ENCODE measurements at regions not wholly inside any gene's neighbourhood (a gene's known extent, or its start where the extent isn't known, plus 50 kb on each side); places are given as distances from the start of the nearest gene placed in this dataset.

DNA sequence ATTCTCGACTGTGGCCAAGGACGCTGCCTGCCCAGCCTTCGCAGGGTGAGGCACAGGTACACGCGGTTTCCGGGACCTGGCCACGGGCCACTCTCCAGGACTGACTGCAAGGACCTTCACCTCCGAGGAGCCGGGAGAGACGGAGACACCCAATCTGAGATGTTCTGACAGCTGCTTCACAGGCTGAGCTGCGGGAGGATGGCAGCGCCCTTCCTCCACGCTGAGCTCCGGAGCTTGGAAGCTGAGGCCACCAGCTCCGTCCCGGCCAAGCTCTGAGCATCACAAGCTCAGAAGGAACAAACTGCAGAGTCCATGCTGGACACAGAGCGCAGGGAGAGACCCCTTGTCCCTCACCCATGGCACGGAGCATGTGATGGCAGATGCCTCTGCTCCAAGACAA, 71.1 kb upstream of the CTDP1 start:
- FAIRE-seq (no peak), DNase-seq (ENCODE audit: low spot score in 2 of 2) (no peak)

DNA sequence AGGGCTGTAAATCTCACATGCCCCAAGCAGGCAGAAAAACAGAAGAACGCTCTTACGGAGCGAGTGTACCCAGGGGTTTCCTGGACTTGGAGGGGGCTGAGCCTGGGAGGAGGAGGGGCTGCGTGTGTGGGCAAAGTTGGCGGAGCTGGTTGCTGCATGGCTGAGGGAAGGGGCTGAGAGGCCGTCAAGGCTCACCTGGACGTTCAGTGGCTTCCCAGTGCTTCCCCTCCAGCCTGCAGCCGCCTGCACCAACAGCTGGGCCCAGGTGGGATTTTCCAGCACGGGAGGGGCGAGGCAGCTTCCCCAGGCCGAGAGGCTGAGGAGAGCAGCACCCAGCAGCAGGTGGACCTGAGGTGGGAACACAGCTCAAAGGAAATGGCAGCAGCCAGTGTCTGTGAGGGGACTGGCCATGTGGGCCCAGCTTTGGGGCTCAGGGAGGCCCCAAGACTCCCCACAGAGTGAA, 70.6 kb upstream of the CTDP1 start:
- FAIRE-seq (no peak), DNase-seq (ENCODE audit: low spot score in 2 of 2) (no peak)

DNA sequence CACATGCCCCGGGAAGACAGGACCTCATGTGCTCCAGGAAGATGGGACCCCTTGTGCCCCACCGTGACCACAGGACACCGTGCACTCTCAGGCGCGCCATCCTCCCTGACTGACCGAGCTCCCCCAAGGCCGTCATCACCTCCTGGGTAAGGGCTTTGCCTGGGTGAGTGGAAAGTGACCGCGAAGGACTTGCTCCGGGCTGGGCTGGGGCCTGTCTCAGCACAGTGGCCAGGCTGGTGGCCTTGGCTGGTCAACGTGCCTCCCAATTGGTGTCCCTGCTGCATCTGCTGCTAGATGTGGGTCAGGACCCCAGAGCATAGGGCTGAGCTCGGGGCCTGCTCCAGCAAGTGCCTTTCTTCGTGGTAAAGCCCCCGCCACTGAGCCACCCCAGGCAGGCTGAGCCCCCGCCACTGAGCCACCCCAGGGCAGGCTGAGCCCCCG, 69.7 kb upstream of the CTDP1 start:
- DNase-seq (ENCODE audit: low spot score in 2 of 2) (no peak), FAIRE-seq (no peak)

DNA sequence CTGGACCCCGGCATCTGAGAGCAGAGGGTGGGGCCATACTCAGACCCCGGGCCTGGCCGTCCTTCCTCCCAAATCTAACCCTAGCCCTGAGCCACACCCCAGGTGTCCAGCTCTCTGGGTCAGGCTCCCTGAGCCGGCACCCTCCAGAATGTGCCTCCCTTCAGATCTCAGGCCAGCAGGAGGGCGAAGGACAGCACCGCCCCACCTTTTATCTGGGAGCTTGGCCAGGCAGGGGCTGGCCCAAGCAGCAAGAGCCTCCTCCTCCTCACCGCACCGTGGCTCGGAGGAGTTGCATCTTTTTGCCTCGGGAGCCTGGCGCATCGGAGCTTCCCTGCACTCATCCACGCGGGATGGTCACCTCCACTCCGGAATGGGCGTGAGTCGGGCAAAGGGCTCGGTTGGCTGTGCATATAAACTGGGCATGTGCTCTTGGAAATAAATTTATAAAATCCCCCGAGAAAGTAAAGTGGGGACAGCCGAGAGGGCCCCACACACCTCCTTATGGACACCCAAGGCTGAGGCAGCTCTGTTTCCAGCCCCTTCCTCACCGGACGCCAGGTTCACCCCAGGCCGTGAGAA, 69.1 kb upstream of the CTDP1 start:
- no peak for FAIRE-seq
- DNase-seq (ENCODE audit: low spot score in 2 of 2), result no peak

- DNase-seq (ENCODE audit: low spot score in 2 of 2) (no peak), FAIRE-seq (no peak)
Measured at GRCh38 chr18:79611040-79611681, 68.4 kb upstream of the CTDP1 start.

- DNase-seq (ENCODE audit: low spot score in 2 of 2) (no peak), FAIRE-seq (no peak)
Measured at GRCh38 chr18:79612291-79613108, 67.1 kb upstream of the CTDP1 start.

GRCh38 chr18:79613186-79613931, 66.2 kb upstream of the CTDP1 start:
- no peak for DNase-seq (ENCODE audit: low spot score in 2 of 2)
- FAIRE-seq, result no peak

DNA sequence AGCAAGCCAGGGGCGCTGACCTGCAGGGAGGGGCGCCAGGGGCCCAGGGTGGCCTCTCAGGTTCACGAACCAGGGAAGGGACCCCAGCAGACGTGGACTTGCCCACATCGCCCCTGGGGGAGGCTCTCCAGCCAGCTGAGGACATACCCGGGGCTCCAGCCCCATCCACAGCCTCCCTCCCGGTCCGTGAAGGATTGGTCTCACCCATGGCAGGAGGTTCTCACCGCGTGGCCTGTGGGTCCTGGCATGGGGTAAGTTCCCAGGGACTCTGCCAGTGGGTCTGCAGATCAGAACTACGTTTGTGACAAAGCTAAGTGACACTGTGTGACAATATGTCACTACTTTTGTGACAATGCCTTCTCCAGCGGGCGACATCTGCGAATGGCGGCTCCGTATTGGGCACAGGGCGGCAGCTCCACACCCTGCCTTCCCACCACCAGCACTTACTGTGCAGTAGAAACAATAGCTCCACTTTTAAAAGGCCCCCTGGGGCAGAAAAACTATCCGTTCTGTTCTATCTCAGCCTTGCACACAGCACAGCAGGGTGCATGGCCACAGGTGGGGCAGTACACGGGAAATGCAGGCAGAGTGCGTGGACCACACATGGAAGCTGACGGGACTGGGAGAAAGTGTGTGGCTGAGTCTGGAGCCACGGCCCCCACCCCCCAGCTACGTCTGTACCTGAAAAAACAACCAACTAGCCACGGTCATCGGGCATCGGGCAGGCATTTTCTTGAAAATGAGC, 65.2 kb upstream of the CTDP1 start:
- DNase-seq (ENCODE audit: low spot score in 2 of 2), result no peak
- FAIRE-seq, result no peak

DNA sequence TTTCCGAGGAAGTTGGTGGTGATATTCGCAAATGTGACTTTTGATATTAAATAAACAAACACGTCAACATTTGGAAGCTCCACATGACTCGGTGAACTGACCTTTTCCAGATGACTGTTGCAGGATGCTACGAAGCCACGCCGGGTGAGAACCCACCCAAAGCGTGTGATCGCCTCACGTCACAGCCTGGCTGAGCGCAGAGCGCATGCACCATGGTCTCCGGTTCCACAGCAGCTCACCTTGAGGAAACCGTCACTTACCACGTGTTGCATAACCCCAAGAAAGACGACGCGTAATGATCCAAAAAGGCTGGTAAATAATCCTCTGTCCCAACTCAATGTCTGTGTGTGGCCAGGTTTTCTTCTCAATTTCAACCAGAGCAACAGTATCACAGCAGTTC, 64.5 kb upstream of the CTDP1 start:
- DNase-seq (ENCODE audit: low spot score in 2 of 2) (no peak), FAIRE-seq (no peak)

- FAIRE-seq, result no peak
- no peak for DNase-seq (ENCODE audit: low spot score in 2 of 2)
Measured at GRCh38 chr18:79615586-79615985, 64.0 kb upstream of the CTDP1 start.

DNA sequence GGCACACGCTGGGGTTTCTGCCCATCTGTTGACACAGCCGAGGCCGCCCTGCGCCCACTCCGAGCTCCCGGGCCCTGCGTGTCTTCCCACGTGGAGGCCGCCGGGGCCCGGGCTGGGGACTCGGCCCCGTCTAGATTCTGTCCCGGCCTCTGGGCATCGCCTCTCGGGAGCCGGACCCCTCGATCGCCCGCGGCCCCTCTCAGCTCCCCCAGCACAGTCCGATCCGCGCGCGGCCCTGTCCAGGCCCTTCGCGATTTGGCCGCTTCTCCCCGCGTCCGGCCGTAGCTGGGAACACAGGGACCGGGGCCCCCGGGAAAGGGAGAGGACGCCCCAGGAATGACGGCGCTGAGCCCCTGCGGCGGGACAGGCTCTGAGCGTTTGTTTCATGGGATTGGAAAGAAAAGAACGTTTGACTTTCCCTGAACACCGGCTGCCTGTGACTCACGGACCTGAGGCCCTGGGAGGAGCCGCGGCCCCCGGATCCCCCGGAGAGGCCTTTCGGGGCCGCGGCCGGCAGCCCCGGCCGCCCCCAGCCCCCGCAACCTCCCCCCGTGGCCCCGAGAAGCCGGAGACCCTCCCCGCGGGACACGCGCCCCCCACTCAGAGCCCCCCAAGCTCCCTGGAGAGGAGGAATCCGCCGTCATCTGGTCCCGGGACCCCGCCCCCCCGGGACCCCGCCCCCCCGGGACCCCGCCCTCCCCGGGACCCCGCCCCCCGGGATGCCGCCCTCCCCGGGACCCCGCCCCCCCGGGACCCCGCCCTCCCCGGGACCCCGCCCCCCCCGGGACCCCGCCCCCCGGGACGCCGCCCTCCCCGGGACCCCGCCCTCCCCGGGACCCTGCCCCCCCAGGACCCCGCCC, 62.7 kb upstream of the CTDP1 start:
- FAIRE-seq, result no peak
- DNase-seq (ENCODE audit: low spot score in 2 of 2), result no peak

GRCh38 chr18:79617511-79618500, 61.8 kb upstream of the CTDP1 start:
- no peak for FAIRE-seq
- no peak for DNase-seq (ENCODE audit: low spot score in 2 of 2)

- FAIRE-seq (no peak), DNase-seq (ENCODE audit: low spot score in 2 of 2) (no peak)
Measured at GRCh38 chr18:79620576-79621165, 58.9 kb upstream of the CTDP1 start.

DNA sequence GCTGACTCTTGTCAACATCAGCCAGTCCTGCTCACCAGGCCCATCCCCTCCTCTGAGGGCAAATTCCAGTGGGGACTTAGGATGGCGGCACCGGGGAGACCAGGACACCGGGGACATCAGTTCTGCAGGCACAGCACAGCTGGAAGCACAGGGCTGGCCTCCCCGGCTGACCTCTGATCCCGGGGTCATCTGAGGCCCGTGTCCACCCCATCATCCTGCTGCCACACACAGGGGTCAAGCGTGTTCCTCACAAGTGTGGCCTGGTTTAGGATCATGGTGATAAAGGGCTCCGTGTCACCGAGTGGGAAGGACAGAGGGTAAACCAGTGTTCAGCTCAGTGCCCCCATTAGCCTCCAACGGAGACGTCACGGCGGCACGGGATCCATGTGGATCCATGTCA, 58.1 kb upstream of the CTDP1 start:
- no peak for DNase-seq (ENCODE audit: low spot score in 2 of 2)
- FAIRE-seq, result no peak

GRCh38 chr18:79622004-79622403, 57.6 kb upstream of the CTDP1 start:
- DNase-seq (ENCODE audit: low spot score in 2 of 2) (no peak), FAIRE-seq (no peak)

GRCh38 chr18:79624356-79625170, 55.0 kb upstream of the CTDP1 start:
- no peak for DNase-seq (ENCODE audit: low spot score in 2 of 2)
- no peak for FAIRE-seq

Data from frontal cortex (tissue), 3 donors.